Kidney (tissue), 13 donors: ENCODE measurements at regions not wholly inside any gene's neighbourhood (a gene's known extent, or its start where the extent isn't known, plus 50 kb on each side); places are given as distances from the start of the nearest gene placed in this dataset.
A peak's percentile ranks its signal among the peaks of the same experiment; 100 is the strongest.

Experiments used
- DNase-seq, 5 donors: peaks; one replicate each; pipeline ENCODE4 v3.0.0-alpha.2; 2013 to 2020
- FAIRE-seq: peaks from 2 replicates; lab custom pipeline; 2012; peaks lifted over from hg19 to GRCh38; lab: Jason Lieb, UNC
- H3K27ac ChIP-seq, 2 donors: one replicate each; pipeline ENCODE4 v1.7.0; 2013; ENCODE audit warnings: low read depth in 2 of 2, low read length in 2 of 2, inconsistent platforms in 1 of 2
- H3K27me3 ChIP-seq: one replicate; pipeline ENCODE4 v1.7.1; 2013; ENCODE audit warnings: low read length, inconsistent platforms; ENCODE audit not compliant: control insufficient read depth, insufficient read depth
- H3K36me3 ChIP-seq, 3 donors: one replicate each; pipeline versions ENCODE4 v1.7.0 to v1.7.1; 2013; ENCODE audit warnings: low read length in 3 of 3, control low read depth in 1 of 3, inconsistent platforms in 1 of 3; ENCODE audit not compliant: insufficient read depth in 3 of 3, control insufficient read depth in 2 of 3
- H3K4me1 ChIP-seq, 3 donors: one replicate each; pipeline versions ENCODE4 v1.7.0 to v1.7.1; 2013; ENCODE audit warnings: low read length in 3 of 3, inconsistent platforms in 1 of 3, low read depth in 1 of 3; ENCODE audit not compliant: control insufficient read depth in 2 of 3, insufficient read depth in 2 of 3
- H3K4me3 ChIP-seq, 3 donors: one replicate each; pipeline versions ENCODE4 v1.7.0 to v1.8.1; 2013; ENCODE audit warnings: low read length in 3 of 3, control low read depth in 1 of 3, inconsistent platforms in 1 of 3
- H3K9ac ChIP-seq, 3 donors: one replicate each; pipeline versions ENCODE4 v1.7.0 to v1.7.1; 2013; ENCODE audit warnings: low read length in 3 of 3, control low read depth in 1 of 3, inconsistent platforms in 1 of 3
- H3K9me3 ChIP-seq, 3 donors: one replicate each; pipeline versions ENCODE4 v1.7.0 to v1.7.1; 2013; ENCODE audit warnings: low read length in 3 of 3, control low read depth in 1 of 3, inconsistent platforms in 1 of 3; ENCODE audit not compliant: control insufficient read depth in 2 of 3, insufficient read depth in 1 of 3
- CTCF ChIP-seq: IDR thresholded peaks from 3 replicates; pipeline ENCODE4 v1.5.1; 2012; ENCODE audit warnings: mild to moderate bottlenecking, moderate library complexity, borderline replicate concordance; ENCODE audit not compliant: insufficient read depth; ENCODE audit errors: extremely low read depth
- intact Hi-C: fragments of 100-400 bp; cut with DNase I; formaldehyde crosslinking; loops from one replicate; pipeline ENCODE4 v1.11.1; 2022
- donor health status: control.
- donor health status: control.
- donor health status: control.
- donor health status: control.
- donor health status: control.
- donor health status: DM: yes; HTN: yes; CAD: no.
- donor health status: Normal renal cell carcinoma (clear cell type).

GRCh38 chr2:118481299-118481698 is 366.1 kb downstream of the EN1 start:
- no peaks in the 10 kb centered on the region for H3K36me3 ChIP-seq
- no peak for DNase-seq
- no peak overlapping the region for H3K9ac ChIP-seq
- FAIRE-seq, result no peak
- TF ChIP-seq CTCF, result no peak
- no peak overlapping the region for H3K27ac ChIP-seq
- H3K27me3 ChIP-seq, result no peaks in the 10 kb centered on the region
- intact Hi-C loops, result no loop called here
- no peaks in the 10 kb centered on the region for H3K9me3 ChIP-seq
- H3K4me3 ChIP-seq, result no peak overlapping the region
- H3K4me1 ChIP-seq, result peaks cover 0 to 3% (median 0%) of the 10 kb centered on the region in 3 donors

- H3K9ac ChIP-seq, result no peak overlapping the region
- no peak for DNase-seq
- H3K4me3 ChIP-seq, result no peak overlapping the region
- H3K4me1 ChIP-seq, result peaks cover 0 to 3% (median 0%) of the 10 kb centered on the region in 3 donors
- no peak for TF ChIP-seq CTCF
- intact Hi-C loops, result no loop called here
- no peaks in the 10 kb centered on the region for H3K9me3 ChIP-seq
- no peak for FAIRE-seq
- H3K36me3 ChIP-seq, result no peaks in the 10 kb centered on the region
- no peak overlapping the region for H3K27ac ChIP-seq
- H3K27me3 ChIP-seq, result no peaks in the 10 kb centered on the region
These were observed 368.4 kb downstream of the EN1 start for GRCh38 chr2:118479020-118479419.

GRCh38 chr2:118477111-118477862 is 370.2 kb downstream of the EN1 start:
- H3K27ac ChIP-seq, result no peak overlapping the region
- H3K27me3 ChIP-seq, result no peaks in the 10 kb centered on the region
- DNase-seq (peak in 2 of 5 donors; percentile 15 to 18), FAIRE-seq (peak; percentile 13)
- H3K4me3 ChIP-seq, result no peak overlapping the region
- no peak for TF ChIP-seq CTCF
- H3K9me3 ChIP-seq, result no peaks in the 10 kb centered on the region
- intact Hi-C loops, result no loop called here
- H3K36me3 ChIP-seq, result no peaks in the 10 kb centered on the region
- no peak overlapping the region for H3K9ac ChIP-seq
- peaks cover 0 to 3% (median 0%) of the 10 kb centered on the region in 3 donors for H3K4me1 ChIP-seq
